ENCODE measurements at regions not wholly inside any gene's neighbourhood (a gene's known extent, or its start where the extent isn't known, plus 50 kb on each side); places are given as distances from the start of the nearest gene placed in this dataset.
A peak's percentile ranks its signal among the peaks of the same experiment; 100 is the strongest.

- CTCF ChIA-PET = interaction anchor here (1.6 to 2.5 kb wide), 3 partner anchors 8 to 20 kb away, joined by 4 to 9 read pairs (median 6); no protein-coding TSS in a partner anchor
Measured at GRCh38 chr13:107203146-107203847, 635.4 kb upstream of the ARGLU1 start.

GRCh38 chr13:107202371-107203023, 634.6 kb upstream of the ARGLU1 start:
- TF ChIP-seq CTCF (IDR thresholded peaks at IDR 0.05; ENCODE audit: insufficient read depth, low read depth, low read length) = no peak
- Histone ChIP-seq H3K36me3 (ENCODE audit: control insufficient read depth, insufficient read depth, low read length) (no peaks in the 10 kb centered on the region), H3K4me3 (ENCODE audit: low read depth, low read length) (no peak overlapping the region), H3K27me3 (ENCODE audit: control insufficient read depth, insufficient read depth, low read length) (no peaks in the 10 kb centered on the region)
- no peak for DNase-seq (ENCODE audit: low read depth)
- POLR2A ChIA-PET = no interaction called here
- CTCF ChIA-PET = interaction anchor here (0.9 to 2.5 kb wide), 3 partner anchors 9 to 15 kb away, joined by 3 to 9 read pairs (median 6); no protein-coding TSS in a partner anchor

More at GRCh38 chr13:107203146-107203847, 635.4 kb upstream of the ARGLU1 start:
- Histone ChIP-seq H3K4me3 (ENCODE audit: low read depth, low read length) (no peak overlapping the region), H3K36me3 (ENCODE audit: control insufficient read depth, insufficient read depth, low read length) (no peaks in the 10 kb centered on the region), H3K27me3 (ENCODE audit: control insufficient read depth, insufficient read depth, low read length) (no peaks in the 10 kb centered on the region)
- POLR2A ChIA-PET = no interaction called here
- peak; percentile 11; the same call in 1 of the 2 replicates for TF ChIP-seq CTCF (IDR thresholded peaks at IDR 0.05; ENCODE audit: insufficient read depth, low read depth, low read length)
- no peak for DNase-seq (ENCODE audit: low read depth)

- POLR2A ChIA-PET = no interaction called here
- TF ChIP-seq CTCF (IDR thresholded peaks at IDR 0.05; ENCODE audit: insufficient read depth, low read depth, low read length) = no peak
- Histone ChIP-seq H3K36me3 (ENCODE audit: control insufficient read depth, insufficient read depth, low read length) (no peaks in the 10 kb centered on the region), H3K27me3 (ENCODE audit: control insufficient read depth, insufficient read depth, low read length) (no peaks in the 10 kb centered on the region), H3K4me3 (ENCODE audit: low read depth, low read length) (no peak overlapping the region)
- CTCF ChIA-PET = interaction anchor here (2.1 kb wide), 1 partner anchor 10 kb away, joined by 8 read pairs; no protein-coding TSS in a partner anchor
- DNase-seq (ENCODE audit: low read depth) = no peak
Measured at GRCh38 chr13:107200491-107200890, 632.6 kb upstream of the ARGLU1 start.

GRCh38 chr13:107192289-107192688, 624.4 kb upstream of the ARGLU1 start:
- Histone ChIP-seq H3K4me3 (ENCODE audit: low read depth, low read length) (no peak overlapping the region), H3K36me3 (ENCODE audit: control insufficient read depth, insufficient read depth, low read length) (no peaks in the 10 kb centered on the region), H3K27me3 (ENCODE audit: control insufficient read depth, insufficient read depth, low read length) (no peaks in the 10 kb centered on the region)
- CTCF ChIA-PET = no interaction called here
- DNase-seq (ENCODE audit: low read depth) = no peak
- no peak for TF ChIP-seq CTCF (IDR thresholded peaks at IDR 0.05; ENCODE audit: insufficient read depth, low read depth, low read length)
- POLR2A ChIA-PET = no interaction called here

- Histone ChIP-seq H3K36me3 (ENCODE audit: control insufficient read depth, insufficient read depth, low read length) (no peaks in the 10 kb centered on the region), H3K27me3 (ENCODE audit: control insufficient read depth, insufficient read depth, low read length) (no peaks in the 10 kb centered on the region), H3K4me3 (ENCODE audit: low read depth, low read length) (no peak overlapping the region)
- no peak for TF ChIP-seq CTCF (IDR thresholded peaks at IDR 0.05; ENCODE audit: insufficient read depth, low read depth, low read length)
- CTCF ChIA-PET = no interaction called here
- DNase-seq (ENCODE audit: low read depth) = no peak
- POLR2A ChIA-PET = no interaction called here
Measured at GRCh38 chr13:107190065-107190464, 622.1 kb upstream of the ARGLU1 start.

All from BJ (cell line).